ENCODE measurements at regions not wholly inside any gene's neighbourhood (a gene's known extent, or its start where the extent isn't known, plus 50 kb on each side); places are given as distances from the start of the nearest gene placed in this dataset.

DNA sequence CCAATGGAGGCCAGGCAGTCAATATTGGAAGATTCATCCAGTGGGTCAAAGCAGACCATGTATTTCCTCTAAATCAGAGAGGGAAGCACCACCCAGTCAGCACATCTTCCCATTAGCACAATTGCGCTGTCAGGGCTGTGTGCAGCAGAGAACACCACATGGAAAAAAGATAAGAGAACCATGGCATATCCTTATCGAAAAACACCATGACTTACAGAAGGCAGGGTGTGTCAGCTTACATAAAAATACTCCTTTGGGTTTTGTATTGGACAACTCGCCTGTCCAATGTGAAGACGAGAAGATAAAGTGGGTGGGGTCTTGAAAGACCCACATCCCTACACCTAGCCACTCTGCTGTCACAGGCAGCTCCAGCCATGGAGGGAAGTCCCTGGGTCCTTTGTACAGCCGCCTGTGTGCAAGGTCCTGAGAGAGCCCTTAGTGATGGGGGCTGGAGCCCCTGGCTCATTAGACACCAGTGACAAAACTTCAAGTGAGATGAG is 71.9 kb upstream of the SPATA31E1 start:
- Histone ChIP-seq H2AFZ (ENCODE audit: low read length) (no peak overlapping the region), H3K4me1 (ENCODE audit: insufficient read depth, low read length, poor library complexity, severe bottlenecking) (no peaks in the 10 kb centered on the region), H3K79me2 (ENCODE audit: insufficient read depth, low read depth, low read length) (no peaks in the 10 kb centered on the region), H4K20me1 (ENCODE audit: insufficient read depth, low read length) (no peaks in the 10 kb centered on the region), H3K4me3 (ENCODE audit: low read depth, low read length, poor library complexity, severe bottlenecking) (no peak overlapping the region), H3K9me2 (ENCODE audit: insufficient read depth, low read length) (no peaks in the 10 kb centered on the region), H3K27ac (ENCODE audit: low read depth, low read length, poor library complexity, severe bottlenecking) (no peak overlapping the region), H3K36me3 (ENCODE audit: insufficient read depth, low read length) (no peaks in the 10 kb centered on the region), H3K4me2 (ENCODE audit: low read length) (no peak overlapping the region), H3K9me3 (ENCODE audit: low read length) (no peaks in the 10 kb centered on the region)
- intact Hi-C loops (cut with micrococcal nuclease; ENCODE audit: unreplicated experiment): no loop called here
- ChIA-PET CTCF (ENCODE audit: unreplicated experiment) (no interaction called here), POLR2A (no interaction called here)
- no TSS peak for BruUV-seq (replicated peaks)
- no peak for DNase-seq (ENCODE audit: low spot score)
- TF ChIP-seq, protein P1, sequence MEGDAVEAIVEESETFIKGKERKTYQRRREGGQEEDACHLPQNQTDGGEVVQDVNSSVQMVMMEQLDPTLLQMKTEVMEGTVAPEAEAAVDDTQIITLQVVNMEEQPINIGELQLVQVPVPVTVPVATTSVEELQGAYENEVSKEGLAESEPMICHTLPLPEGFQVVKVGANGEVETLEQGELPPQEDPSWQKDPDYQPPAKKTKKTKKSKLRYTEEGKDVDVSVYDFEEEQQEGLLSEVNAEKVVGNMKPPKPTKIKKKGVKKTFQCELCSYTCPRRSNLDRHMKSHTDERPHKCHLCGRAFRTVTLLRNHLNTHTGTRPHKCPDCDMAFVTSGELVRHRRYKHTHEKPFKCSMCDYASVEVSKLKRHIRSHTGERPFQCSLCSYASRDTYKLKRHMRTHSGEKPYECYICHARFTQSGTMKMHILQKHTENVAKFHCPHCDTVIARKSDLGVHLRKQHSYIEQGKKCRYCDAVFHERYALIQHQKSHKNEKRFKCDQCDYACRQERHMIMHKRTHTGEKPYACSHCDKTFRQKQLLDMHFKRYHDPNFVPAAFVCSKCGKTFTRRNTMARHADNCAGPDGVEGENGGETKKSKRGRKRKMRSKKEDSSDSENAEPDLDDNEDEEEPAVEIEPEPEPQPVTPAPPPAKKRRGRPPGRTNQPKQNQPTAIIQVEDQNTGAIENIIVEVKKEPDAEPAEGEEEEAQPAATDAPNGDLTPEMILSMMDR (conservative IDR thresholded peaks at IDR 0.05; ENCODE audit: low read length): no peak
- no peak for TF ChIP-seq EZH2phosphoT487 (IDR thresholded peaks at IDR 0.05; ENCODE audit: borderline replicate concordance, low read depth, low read length)

DNA sequence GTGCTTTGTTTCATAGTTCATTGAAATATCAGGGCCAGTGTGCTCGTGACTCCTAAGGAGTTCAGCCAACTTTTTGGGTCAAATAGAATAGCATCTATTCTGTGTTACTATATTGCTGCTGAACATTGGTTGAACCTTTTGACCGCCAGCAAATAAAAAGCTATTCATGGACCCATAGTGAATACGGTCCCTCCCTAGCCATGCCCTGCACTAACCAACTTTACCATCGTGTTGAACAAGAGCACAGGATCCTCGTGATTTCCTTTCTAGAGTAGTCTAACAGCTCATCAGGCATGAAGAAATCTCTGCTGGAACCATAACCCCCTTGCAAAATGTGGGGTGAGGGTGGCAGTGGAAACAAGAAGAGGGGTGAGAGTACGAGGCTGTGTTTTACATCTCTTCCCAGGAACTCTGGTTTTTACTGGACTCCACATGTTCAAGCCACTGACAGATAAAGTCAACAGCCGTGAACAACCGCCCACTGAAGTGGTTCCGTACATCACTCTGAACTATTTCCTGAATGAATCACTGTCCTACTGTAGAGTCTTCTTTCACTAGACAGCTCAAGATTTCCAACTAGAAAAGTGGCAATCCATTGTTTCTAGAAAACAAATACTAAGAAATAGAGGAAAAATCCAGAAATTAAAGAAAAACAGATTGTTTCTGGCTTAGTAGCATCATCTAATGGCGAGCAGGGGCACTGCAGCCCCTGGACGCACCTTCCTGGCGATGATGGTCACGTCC is 70.1 kb upstream of the SPATA31E1 start:
- Histone ChIP-seq H3K36me3 (ENCODE audit: insufficient read depth, low read length) (no peaks in the 10 kb centered on the region), H2AFZ (ENCODE audit: low read length) (no peak overlapping the region), H3K79me2 (ENCODE audit: insufficient read depth, low read depth, low read length) (no peaks in the 10 kb centered on the region), H3K9me3 (ENCODE audit: low read length) (no peaks in the 10 kb centered on the region), H3K4me3 (ENCODE audit: low read depth, low read length, poor library complexity, severe bottlenecking) (no peak overlapping the region), H3K4me2 (ENCODE audit: low read length) (no peak overlapping the region), H3K27ac (ENCODE audit: low read depth, low read length, poor library complexity, severe bottlenecking) (no peak overlapping the region), H3K9me2 (ENCODE audit: insufficient read depth, low read length) (no peaks in the 10 kb centered on the region), H3K4me1 (ENCODE audit: insufficient read depth, low read length, poor library complexity, severe bottlenecking) (no peaks in the 10 kb centered on the region), H4K20me1 (ENCODE audit: insufficient read depth, low read length) (no peaks in the 10 kb centered on the region)
- TF ChIP-seq, protein P1 (conservative IDR thresholded peaks at IDR 0.05; ENCODE audit: low read length): peak; percentile 73
- no peak for TF ChIP-seq EZH2phosphoT487 (IDR thresholded peaks at IDR 0.05; ENCODE audit: borderline replicate concordance, low read depth, low read length)
- ChIA-PET POLR2A (interaction anchor here (0.8 kb wide), 1 partner anchor 127 kb away, joined by 3 read pairs; no protein-coding TSS in a partner anchor), CTCF (ENCODE audit: unreplicated experiment) (no interaction called here)
- BruUV-seq (replicated peaks): no TSS peak
- DNase-seq (ENCODE audit: low spot score): peak; percentile 3
- intact Hi-C loops (cut with micrococcal nuclease; ENCODE audit: unreplicated experiment): no loop called here

DNA sequence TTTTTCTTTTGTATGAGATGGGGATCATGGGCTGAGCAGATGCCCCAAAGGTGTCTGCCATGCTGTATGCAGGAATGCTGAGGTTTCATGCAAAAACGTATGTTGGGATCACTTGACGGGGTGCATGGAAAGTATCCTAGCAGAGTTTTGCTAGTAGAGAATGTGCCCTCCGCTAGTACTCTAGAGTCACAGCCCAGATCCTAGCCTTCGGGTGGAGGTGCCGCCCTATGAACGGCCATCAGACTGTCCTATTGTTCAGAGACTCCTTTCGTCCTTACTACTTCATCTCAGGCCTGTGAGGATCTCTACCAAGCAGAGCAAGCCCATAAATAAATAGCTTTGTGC is 69.6 kb upstream of the SPATA31E1 start:
- intact Hi-C loops (cut with micrococcal nuclease; ENCODE audit: unreplicated experiment): no loop called here
- TF ChIP-seq EZH2phosphoT487 (IDR thresholded peaks at IDR 0.05; ENCODE audit: borderline replicate concordance, low read depth, low read length): no peak
- TF ChIP-seq, protein P1 (conservative IDR thresholded peaks at IDR 0.05; ENCODE audit: low read length): no peak
- H4K20me1 ChIP-seq (ENCODE audit: insufficient read depth, low read length): no peaks in the 10 kb centered on the region
- H3K4me3 ChIP-seq (ENCODE audit: low read depth, low read length, poor library complexity, severe bottlenecking): no peak overlapping the region
- no peaks in the 10 kb centered on the region for H3K79me2 ChIP-seq (ENCODE audit: insufficient read depth, low read depth, low read length)
- no peak overlapping the region for H2AFZ ChIP-seq (ENCODE audit: low read length)
- no peaks in the 10 kb centered on the region for H3K4me1 ChIP-seq (ENCODE audit: insufficient read depth, low read length, poor library complexity, severe bottlenecking)
- ChIA-PET CTCF (ENCODE audit: unreplicated experiment) (no interaction called here), POLR2A (interaction anchor here (0.6 to 0.8 kb wide), 3 partner anchors 127 to 1559 kb away, joined by 3 to 5 read pairs (median 4); no protein-coding TSS in a partner anchor)
- BruUV-seq (replicated peaks): no TSS peak
- no peak overlapping the region for H3K27ac ChIP-seq (ENCODE audit: low read depth, low read length, poor library complexity, severe bottlenecking)
- no peaks in the 10 kb centered on the region for H3K9me2 ChIP-seq (ENCODE audit: insufficient read depth, low read length)
- DNase-seq (ENCODE audit: low spot score): no peak
- no peak overlapping the region for H3K4me2 ChIP-seq (ENCODE audit: low read length)
- no peaks in the 10 kb centered on the region for H3K9me3 ChIP-seq (ENCODE audit: low read length)
- H3K36me3 ChIP-seq (ENCODE audit: insufficient read depth, low read length): no peaks in the 10 kb centered on the region
